ENCODE measurements at regions not wholly inside any gene's neighbourhood (a gene's known extent, or its start where the extent isn't known, plus 50 kb on each side); places are given as distances from the start of the nearest gene placed in this dataset.
A peak's percentile ranks its signal among the peaks of the same experiment; 100 is the strongest.
"Not testable (repeated sequence)": the region's sequence is repeated elsewhere in the genome, so short reads cannot be mapped to it uniquely, and the experiment has no call there.

DNA sequence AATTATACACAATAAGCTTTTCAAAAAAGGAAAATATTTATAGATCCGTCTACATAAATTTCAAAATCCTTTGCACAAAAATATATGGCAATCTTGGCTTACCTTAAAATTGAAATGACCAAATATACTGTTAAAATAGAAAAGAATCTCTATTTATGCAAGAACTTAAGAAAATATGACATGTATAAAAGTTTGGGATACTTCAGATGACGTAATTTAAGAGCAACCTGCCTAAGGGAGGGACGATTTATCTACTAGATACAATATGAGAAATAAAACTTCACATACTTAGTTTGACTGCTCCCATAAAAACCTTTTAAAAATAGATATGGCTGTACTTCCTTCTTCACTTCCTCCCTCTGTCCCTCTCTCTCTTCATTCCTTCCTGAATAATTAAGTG, 587.3 kb upstream of the SPRY2 start:
- Mint-ChIP-seq H3K4me3 (no peak overlapping the region), H3K27ac (no peak overlapping the region), H3K9me3 (no peaks in the 10 kb centered on the region), H3K36me3 (ENCODE audit: low read depth) (no peaks in the 10 kb centered on the region), H3K4me1 (no peaks in the 10 kb centered on the region), H3K27me3 (ENCODE audit: insufficient read depth, low read depth, poor library complexity) (no peaks in the 10 kb centered on the region)
- no peak overlapping the region for H3K4me3 ChIP-seq
- no peaks in the 10 kb centered on the region for H3K4me1 ChIP-seq (ENCODE audit: insufficient read depth)
- ATAC-seq, result no peak
- TF ChIP-seq, protein P1, sequence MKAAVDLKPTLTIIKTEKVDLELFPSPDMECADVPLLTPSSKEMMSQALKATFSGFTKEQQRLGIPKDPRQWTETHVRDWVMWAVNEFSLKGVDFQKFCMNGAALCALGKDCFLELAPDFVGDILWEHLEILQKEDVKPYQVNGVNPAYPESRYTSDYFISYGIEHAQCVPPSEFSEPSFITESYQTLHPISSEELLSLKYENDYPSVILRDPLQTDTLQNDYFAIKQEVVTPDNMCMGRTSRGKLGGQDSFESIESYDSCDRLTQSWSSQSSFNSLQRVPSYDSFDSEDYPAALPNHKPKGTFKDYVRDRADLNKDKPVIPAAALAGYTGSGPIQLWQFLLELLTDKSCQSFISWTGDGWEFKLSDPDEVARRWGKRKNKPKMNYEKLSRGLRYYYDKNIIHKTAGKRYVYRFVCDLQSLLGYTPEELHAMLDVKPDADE (IDR thresholded peaks at IDR 0.05), result no peak
- TF ChIP-seq POLR2AphosphoS5 (IDR thresholded peaks at IDR 0.05; ENCODE audit: low read depth) (no peak), ZNF114 (CRISPR knock-in tag; IDR thresholded peaks at IDR 0.05) (no peak), ZNF331 (CRISPR knock-in tag; IDR thresholded peaks at IDR 0.05; ENCODE audit: low read depth) (no peak), STAT1 (IDR thresholded peaks at IDR 0.05; ENCODE audit: unreplicated experiment) (no peak), JUNB (IDR thresholded peaks at IDR 0.05; ENCODE audit: unreplicated experiment) (no peak)
- TF ChIP-seq, protein P2, sequence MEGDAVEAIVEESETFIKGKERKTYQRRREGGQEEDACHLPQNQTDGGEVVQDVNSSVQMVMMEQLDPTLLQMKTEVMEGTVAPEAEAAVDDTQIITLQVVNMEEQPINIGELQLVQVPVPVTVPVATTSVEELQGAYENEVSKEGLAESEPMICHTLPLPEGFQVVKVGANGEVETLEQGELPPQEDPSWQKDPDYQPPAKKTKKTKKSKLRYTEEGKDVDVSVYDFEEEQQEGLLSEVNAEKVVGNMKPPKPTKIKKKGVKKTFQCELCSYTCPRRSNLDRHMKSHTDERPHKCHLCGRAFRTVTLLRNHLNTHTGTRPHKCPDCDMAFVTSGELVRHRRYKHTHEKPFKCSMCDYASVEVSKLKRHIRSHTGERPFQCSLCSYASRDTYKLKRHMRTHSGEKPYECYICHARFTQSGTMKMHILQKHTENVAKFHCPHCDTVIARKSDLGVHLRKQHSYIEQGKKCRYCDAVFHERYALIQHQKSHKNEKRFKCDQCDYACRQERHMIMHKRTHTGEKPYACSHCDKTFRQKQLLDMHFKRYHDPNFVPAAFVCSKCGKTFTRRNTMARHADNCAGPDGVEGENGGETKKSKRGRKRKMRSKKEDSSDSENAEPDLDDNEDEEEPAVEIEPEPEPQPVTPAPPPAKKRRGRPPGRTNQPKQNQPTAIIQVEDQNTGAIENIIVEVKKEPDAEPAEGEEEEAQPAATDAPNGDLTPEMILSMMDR (conservative IDR thresholded peaks at IDR 0.05; ENCODE audit: low read depth in 2 of 2), result no peak
- H3K4me2 ChIP-seq, result no peak overlapping the region
- H3K36me3 ChIP-seq (ENCODE audit: insufficient read depth), result no peaks in the 10 kb centered on the region
- H3K79me2 ChIP-seq (replicated peaks; ENCODE audit: insufficient read depth), result no peaks in the 10 kb centered on the region
- no peak for DNase-seq (ENCODE audit: low spot score)
- no peak overlapping the region for H3K27ac ChIP-seq (ENCODE audit: low read depth)
- peak overlapping the region; percentile 58; the same call in 1 of the 2 replicates for H2AFZ ChIP-seq
- H3F3A ChIP-seq (replicated peaks; ENCODE audit: low read depth), result no peaks in the 10 kb centered on the region
- H3K27me3 ChIP-seq (ENCODE audit: insufficient read depth), result no peaks in the 10 kb centered on the region
- H3K9me2 ChIP-seq (ENCODE audit: insufficient read depth), result no peaks in the 10 kb centered on the region
- H4K20me1 ChIP-seq (replicated peaks; ENCODE audit: insufficient read depth), result no peaks in the 10 kb centered on the region

DNA sequence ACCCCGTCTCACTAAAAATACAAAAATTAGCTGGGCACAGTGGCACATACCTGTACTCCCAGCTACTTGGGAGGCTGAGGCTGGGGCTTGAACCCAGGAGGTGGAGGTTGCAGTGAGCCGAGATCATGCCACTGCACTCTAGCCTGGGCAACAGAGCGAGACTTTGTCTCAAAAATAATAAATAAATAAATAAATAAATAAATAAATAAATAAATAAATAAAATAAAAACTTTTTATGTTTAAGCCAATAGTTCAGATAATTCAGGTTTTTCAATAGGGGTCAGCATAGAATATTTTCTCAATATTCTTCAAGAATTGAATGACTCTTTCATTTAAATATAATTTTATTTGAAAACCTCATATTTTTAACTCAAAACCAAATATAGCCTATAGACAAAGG, 585.1 kb upstream of the SPRY2 start:
- not testable (repeated sequence) for H3K4me1 Mint-ChIP-seq; H3K27me3 ChIP-seq (ENCODE audit: insufficient read depth); H3K36me3 ChIP-seq (ENCODE audit: insufficient read depth); H4K20me1 ChIP-seq (replicated peaks; ENCODE audit: insufficient read depth); H3K79me2 ChIP-seq (replicated peaks; ENCODE audit: insufficient read depth); H3K27ac Mint-ChIP-seq; H3K36me3 Mint-ChIP-seq (ENCODE audit: low read depth); H3K9me3 Mint-ChIP-seq; H3K27me3 Mint-ChIP-seq (ENCODE audit: insufficient read depth, low read depth, poor library complexity); H3K4me3 ChIP-seq; H3K4me3 Mint-ChIP-seq; H2AFZ ChIP-seq; H3K4me2 ChIP-seq; H3K27ac ChIP-seq (ENCODE audit: low read depth); H3K4me1 ChIP-seq (ENCODE audit: insufficient read depth); H3F3A ChIP-seq (replicated peaks; ENCODE audit: low read depth); H3K9me2 ChIP-seq (ENCODE audit: insufficient read depth); DNase-seq (ENCODE audit: low spot score); ATAC-seq

DNA sequence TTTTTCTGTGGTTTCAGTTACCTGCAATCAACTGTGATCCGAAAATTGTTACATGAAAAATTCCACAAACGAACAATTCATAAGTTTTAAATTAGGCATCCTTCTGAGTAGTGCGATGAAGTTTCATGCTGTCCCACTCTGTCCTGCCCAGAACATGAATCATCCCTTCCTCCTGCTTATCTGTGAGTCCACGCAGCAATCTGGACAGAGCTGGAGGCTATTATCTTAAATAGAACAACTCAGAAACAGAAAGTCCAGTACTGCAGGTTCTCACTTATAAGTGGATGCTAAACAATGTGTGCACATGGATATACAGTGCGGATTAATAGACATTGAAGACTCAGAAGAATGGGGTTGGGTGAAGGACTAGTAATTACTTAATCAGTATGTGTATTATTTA, 583.7 kb upstream of the SPRY2 start:
- Histone ChIP-seq H3K4me1 (ENCODE audit: insufficient read depth) (no peaks in the 10 kb centered on the region), H3K27me3 (ENCODE audit: insufficient read depth) (no peaks in the 10 kb centered on the region), H3K79me2 (replicated peaks; ENCODE audit: insufficient read depth) (no peaks in the 10 kb centered on the region), H3F3A (replicated peaks; ENCODE audit: low read depth) (no peaks in the 10 kb centered on the region), H3K4me2 (no peak overlapping the region), H3K27ac (ENCODE audit: low read depth) (no peak overlapping the region), H4K20me1 (replicated peaks; ENCODE audit: insufficient read depth) (no peaks in the 10 kb centered on the region), H3K4me3 (no peak overlapping the region), H3K9me2 (ENCODE audit: insufficient read depth) (no peaks in the 10 kb centered on the region), H3K36me3 (ENCODE audit: insufficient read depth) (no peaks in the 10 kb centered on the region), H2AFZ (no peak overlapping the region)
- no peak for ATAC-seq
- Mint-ChIP-seq H3K36me3 (ENCODE audit: low read depth) (no peaks in the 10 kb centered on the region), H3K27ac (no peak overlapping the region), H3K4me1 (no peaks in the 10 kb centered on the region), H3K4me3 (no peak overlapping the region), H3K9me3 (no peaks in the 10 kb centered on the region), H3K27me3 (ENCODE audit: insufficient read depth, low read depth, poor library complexity) (no peaks in the 10 kb centered on the region)
- no peak for DNase-seq (ENCODE audit: low spot score)
- TF ChIP-seq CREB1 (CRISPR knock-in tag; IDR thresholded peaks at IDR 0.05; ENCODE audit: low read depth) (no peak), STAT1 (IDR thresholded peaks at IDR 0.05; ENCODE audit: unreplicated experiment) (no peak), POLR2AphosphoS5 (IDR thresholded peaks at IDR 0.05; ENCODE audit: low read depth) (no peak), ZNF114 (CRISPR knock-in tag; IDR thresholded peaks at IDR 0.05) (no peak), EZH2 (IDR thresholded peaks at IDR 0.05; ENCODE audit: low read depth, unreplicated experiment) (no peak), ZNF331 (CRISPR knock-in tag; IDR thresholded peaks at IDR 0.05; ENCODE audit: low read depth) (no peak)
- TF ChIP-seq, protein P3, sequence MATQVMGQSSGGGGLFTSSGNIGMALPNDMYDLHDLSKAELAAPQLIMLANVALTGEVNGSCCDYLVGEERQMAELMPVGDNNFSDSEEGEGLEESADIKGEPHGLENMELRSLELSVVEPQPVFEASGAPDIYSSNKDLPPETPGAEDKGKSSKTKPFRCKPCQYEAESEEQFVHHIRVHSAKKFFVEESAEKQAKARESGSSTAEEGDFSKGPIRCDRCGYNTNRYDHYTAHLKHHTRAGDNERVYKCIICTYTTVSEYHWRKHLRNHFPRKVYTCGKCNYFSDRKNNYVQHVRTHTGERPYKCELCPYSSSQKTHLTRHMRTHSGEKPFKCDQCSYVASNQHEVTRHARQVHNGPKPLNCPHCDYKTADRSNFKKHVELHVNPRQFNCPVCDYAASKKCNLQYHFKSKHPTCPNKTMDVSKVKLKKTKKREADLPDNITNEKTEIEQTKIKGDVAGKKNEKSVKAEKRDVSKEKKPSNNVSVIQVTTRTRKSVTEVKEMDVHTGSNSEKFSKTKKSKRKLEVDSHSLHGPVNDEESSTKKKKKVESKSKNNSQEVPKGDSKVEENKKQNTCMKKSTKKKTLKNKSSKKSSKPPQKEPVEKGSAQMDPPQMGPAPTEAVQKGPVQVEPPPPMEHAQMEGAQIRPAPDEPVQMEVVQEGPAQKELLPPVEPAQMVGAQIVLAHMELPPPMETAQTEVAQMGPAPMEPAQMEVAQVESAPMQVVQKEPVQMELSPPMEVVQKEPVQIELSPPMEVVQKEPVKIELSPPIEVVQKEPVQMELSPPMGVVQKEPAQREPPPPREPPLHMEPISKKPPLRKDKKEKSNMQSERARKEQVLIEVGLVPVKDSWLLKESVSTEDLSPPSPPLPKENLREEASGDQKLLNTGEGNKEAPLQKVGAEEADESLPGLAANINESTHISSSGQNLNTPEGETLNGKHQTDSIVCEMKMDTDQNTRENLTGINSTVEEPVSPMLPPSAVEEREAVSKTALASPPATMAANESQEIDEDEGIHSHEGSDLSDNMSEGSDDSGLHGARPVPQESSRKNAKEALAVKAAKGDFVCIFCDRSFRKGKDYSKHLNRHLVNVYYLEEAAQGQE (IDR thresholded peaks at IDR 0.05; ENCODE audit: unreplicated experiment), result no peak
- TF ChIP-seq, protein P1 (IDR thresholded peaks at IDR 0.05), result no peak
